ENCODE measurements at regions not wholly inside any gene's neighbourhood (a gene's known extent, or its start where the extent isn't known, plus 50 kb on each side); places are given as distances from the start of the nearest gene placed in this dataset.
"Not testable (repeated sequence)": the region's sequence is repeated elsewhere in the genome, so short reads cannot be mapped to it uniquely, and the experiment has no call there.

DNA sequence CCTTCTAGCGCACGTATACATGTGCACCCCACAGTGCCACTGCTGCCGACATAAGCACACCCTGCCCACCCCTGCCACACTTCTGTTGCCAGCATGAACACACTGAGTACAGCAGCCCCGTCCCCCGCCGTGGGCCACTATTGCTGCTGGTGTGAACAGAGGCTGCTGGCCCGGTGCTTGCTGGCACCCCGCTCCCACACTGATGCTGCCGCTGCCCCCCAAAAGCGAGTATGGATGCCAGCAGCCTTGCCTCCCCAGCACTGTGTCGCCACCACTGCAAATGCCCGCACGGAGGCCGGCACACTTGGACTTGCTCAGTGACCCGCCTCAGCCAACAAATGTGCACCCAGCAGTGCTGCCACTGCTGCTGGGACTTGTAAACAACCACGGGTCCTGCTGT is 872.4 kb upstream of the ATXN7L3B start:
- TF ChIP-seq, protein P1, sequence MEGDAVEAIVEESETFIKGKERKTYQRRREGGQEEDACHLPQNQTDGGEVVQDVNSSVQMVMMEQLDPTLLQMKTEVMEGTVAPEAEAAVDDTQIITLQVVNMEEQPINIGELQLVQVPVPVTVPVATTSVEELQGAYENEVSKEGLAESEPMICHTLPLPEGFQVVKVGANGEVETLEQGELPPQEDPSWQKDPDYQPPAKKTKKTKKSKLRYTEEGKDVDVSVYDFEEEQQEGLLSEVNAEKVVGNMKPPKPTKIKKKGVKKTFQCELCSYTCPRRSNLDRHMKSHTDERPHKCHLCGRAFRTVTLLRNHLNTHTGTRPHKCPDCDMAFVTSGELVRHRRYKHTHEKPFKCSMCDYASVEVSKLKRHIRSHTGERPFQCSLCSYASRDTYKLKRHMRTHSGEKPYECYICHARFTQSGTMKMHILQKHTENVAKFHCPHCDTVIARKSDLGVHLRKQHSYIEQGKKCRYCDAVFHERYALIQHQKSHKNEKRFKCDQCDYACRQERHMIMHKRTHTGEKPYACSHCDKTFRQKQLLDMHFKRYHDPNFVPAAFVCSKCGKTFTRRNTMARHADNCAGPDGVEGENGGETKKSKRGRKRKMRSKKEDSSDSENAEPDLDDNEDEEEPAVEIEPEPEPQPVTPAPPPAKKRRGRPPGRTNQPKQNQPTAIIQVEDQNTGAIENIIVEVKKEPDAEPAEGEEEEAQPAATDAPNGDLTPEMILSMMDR (IDR thresholded peaks at IDR 0.05; ENCODE audit: low read depth, low read length) = no peak
- no peak overlapping the region for H3K4me3 ChIP-seq (ENCODE audit: low read depth, low read length)
- in situ Hi-C loops (cut with HindIII; ENCODE audit: low sequenced_read_pairs) = no loop called here
- no peak for DNase-seq (ENCODE audit: low read depth, low spot score)

DNA sequence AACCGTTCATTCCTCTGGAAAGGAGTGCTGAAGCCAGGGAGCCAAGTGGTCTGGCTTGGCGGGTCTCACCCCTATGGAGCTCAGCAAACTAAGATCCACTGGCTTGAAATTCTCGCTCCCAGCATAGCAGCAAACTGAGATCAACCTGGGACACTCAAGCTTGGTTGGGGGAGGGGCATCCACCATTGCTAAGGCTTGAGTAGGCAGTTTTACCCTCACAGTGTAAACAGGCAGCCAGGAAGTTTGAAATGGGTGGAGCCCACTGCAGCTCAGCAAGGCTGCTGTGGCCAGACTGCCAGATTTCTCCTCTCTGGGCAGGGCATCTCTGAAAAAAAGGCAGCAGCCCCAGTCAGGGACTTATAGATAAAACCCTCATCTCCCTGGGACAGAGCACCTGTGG is 866.1 kb upstream of the ATXN7L3B start:
- H3K4me3 ChIP-seq (ENCODE audit: low read depth, low read length); DNase-seq (ENCODE audit: low read depth, low spot score); in situ Hi-C loops (cut with HindIII; ENCODE audit: low sequenced_read_pairs): not testable (repeated sequence)

DNA sequence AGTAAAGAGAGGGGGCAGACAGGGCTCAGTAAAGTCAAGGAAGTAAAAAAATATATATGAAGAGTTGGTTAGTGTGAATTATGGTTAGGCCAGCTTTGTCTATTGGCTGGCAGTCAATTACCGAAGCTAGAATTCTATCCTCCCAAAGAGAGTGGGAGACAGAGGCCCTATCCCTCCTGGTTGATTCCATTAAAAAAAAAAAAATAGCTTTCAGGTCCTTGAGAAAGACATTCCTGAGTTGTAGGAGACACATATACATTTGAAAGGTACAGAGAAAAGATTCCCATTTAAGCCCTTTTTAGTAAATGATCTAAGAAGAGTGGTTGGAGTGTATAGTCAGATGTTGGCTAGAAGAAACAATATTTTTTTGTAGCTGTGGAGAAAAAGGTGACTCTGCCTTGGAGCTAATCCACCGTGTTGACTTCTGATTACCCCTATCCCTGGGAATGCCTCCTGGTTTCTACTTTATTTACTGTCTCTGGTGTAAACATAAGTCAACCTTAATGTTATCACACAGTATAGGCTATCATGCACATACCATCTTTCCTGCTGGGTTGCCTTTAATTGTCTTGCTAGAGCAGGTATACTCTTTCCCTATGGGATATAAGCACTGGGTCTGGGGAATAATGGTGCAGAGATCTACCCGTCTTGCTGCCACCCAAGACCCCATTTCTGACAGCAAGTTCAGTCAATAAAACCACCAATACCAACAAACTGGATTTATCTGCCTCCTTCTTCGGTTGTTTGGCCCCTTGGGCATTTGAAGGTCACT is 859.9 kb upstream of the ATXN7L3B start:
- DNase-seq (ENCODE audit: low read depth, low spot score) = no peak
- in situ Hi-C loops (cut with HindIII; ENCODE audit: low sequenced_read_pairs) = no loop called here
- TF ChIP-seq, protein P1 (IDR thresholded peaks at IDR 0.05; ENCODE audit: low read depth, low read length) = no peak
- H3K4me3 ChIP-seq (ENCODE audit: low read depth, low read length) = no peak overlapping the region

DNA sequence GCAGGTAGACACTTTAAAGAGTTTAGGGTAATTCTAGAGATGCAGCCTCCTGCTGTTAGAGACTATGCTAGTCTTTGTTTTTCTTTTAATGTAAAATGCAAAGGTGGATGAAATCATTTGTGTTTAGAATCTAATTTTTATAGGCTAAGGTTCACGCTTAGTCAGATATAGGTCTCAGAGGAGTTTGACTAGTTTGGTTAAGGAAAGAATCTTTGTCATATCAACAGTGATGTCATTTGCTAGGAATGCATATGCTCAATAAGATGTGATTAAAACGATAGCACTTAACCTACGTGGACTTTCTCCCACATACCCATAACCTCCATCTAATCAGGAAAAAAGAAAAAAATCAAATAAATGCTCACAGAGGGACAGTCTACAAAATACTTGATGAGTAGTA is 859.3 kb upstream of the ATXN7L3B start:
- in situ Hi-C loops (cut with HindIII; ENCODE audit: low sequenced_read_pairs) = no loop called here
- DNase-seq (ENCODE audit: low read depth, low spot score) = no peak
- TF ChIP-seq, protein P1 (IDR thresholded peaks at IDR 0.05; ENCODE audit: low read depth, low read length) = no peak
- no peak overlapping the region for H3K4me3 ChIP-seq (ENCODE audit: low read depth, low read length)

DNA sequence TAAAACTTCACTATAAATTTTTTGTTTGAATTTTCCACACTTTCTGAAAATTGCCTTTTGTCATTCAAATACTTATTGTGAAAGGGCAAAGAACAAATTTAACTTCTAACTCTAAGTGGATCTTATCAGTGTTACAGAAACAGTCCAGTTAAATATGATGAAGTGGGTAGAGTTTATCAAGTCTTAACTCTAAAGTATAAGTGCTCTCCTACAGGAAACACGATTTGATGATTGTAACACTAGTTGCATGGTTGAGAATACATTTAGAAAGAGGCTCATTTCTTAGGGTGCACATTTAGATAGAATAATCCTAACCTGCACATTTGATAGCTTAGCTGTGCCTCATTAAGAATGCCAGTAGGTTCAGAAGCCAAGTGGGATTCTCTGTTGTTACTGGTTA is 838.3 kb upstream of the ATXN7L3B start:
- DNase-seq (ENCODE audit: low read depth, low spot score) = no peak
- in situ Hi-C loops (cut with HindIII; ENCODE audit: low sequenced_read_pairs) = no loop called here
- TF ChIP-seq, protein P1 (IDR thresholded peaks at IDR 0.05; ENCODE audit: low read depth, low read length) = no peak
- no peak overlapping the region for H3K4me3 ChIP-seq (ENCODE audit: low read depth, low read length)

DNA sequence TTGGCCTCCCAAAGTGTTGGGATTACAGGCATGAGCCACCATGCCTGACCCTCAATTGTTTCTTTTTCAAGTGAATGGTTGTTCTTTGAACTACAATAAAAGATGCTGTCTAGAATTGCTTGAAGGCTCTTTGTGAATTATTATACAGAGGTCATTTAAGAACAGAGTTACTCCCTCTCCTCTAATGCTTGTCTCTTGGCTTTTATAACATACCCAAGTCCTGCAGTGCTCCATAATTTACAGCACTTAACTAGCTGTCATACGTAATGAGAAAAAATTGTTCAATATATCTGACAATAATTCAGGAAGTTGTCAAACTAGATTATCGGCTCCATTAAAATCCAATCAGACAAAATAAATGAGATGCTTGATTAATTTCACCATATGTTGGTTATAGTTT is 823.0 kb upstream of the ATXN7L3B start:
- in situ Hi-C loops (cut with HindIII; ENCODE audit: low sequenced_read_pairs) = no loop called here
- TF ChIP-seq, protein P1 (IDR thresholded peaks at IDR 0.05; ENCODE audit: low read depth, low read length) = no peak
- DNase-seq (ENCODE audit: low read depth, low spot score) = no peak
- no peak overlapping the region for H3K4me3 ChIP-seq (ENCODE audit: low read depth, low read length)

DNA sequence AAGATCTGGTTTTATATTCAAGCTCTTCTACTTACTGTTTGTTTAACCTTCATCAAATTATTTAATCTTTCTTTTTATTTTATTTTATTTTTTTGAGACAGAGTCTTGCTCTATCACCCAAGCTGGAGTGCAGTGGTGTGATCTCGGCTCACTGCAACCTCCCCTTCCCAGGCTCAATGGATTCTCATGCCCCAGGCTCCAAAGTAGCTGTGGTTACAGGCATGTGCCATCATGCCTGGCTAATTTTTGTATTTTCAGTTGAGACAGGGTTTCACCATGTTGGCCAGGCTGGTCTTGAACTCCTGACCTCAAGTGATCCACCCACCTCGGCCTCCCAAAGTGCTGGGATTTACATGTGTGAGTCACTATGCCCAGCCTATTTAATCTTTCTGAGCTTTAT is 821.5 kb upstream of the ATXN7L3B start:
- H3K4me3 ChIP-seq (ENCODE audit: low read depth, low read length); in situ Hi-C loops (cut with HindIII; ENCODE audit: low sequenced_read_pairs); DNase-seq (ENCODE audit: low read depth, low spot score): not testable (repeated sequence)

DNA sequence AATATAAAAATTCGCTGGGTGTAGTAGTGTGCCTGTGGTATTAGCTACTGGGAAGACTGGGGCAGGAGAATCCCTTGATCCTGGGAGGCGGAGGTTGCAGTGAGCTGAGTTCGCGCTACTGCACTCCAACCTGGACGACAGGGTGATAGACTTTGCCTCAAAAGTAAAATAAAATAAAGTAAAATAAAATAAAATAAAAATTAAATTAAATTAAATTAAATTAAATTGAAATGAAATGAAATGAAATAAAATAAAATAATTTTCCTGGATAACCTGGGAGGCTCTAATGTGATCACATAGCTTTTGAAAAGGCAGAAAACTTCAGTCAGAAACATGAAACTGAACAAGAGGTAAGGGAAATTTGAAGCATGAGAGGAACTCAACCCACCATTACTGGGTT is 818.4 kb upstream of the ATXN7L3B start:
- TF ChIP-seq, protein P1 (IDR thresholded peaks at IDR 0.05; ENCODE audit: low read depth, low read length) = no peak
- in situ Hi-C loops (cut with HindIII; ENCODE audit: low sequenced_read_pairs) = no loop called here

More for the DNA sequence above, 818.4 kb upstream of the ATXN7L3B start:
- DNase-seq (ENCODE audit: low read depth, low spot score) = no peak
- H3K4me3 ChIP-seq (ENCODE audit: low read depth, low read length) = no peak overlapping the region
